Right lobe of liver (tissue), 6 donors: ENCODE measurements at regions not wholly inside any gene's neighbourhood (a gene's known extent, or its start where the extent isn't known, plus 50 kb on each side); places are given as distances from the start of the nearest gene placed in this dataset.

ENCODE experiments used
- ATAC-seq, 4 donors: fragments of 200-7000 bp; cut with Tn5 transposase; one replicate each; pipeline ENCODE4 v1.9.1; 2020; ENCODE audit warnings: mild to moderate bottlenecking in 4 of 4, moderate library complexity in 4 of 4
- DNase-seq, 3 donors: peaks; one replicate each; pipeline ENCODE4 v3.0.0-alpha.2; 2020
- H3K27ac ChIP-seq, 3 donors: fragments of 200-600 bp; one replicate each; pipeline ENCODE4 v1.8.0; 2022
- H3K27me3 ChIP-seq, 2 donors: fragments of 200-600 bp; one replicate each; pipeline ENCODE4 v1.8.0; 2022
- H3K36me3 ChIP-seq, 4 donors: fragments of 200-600 bp; sonication (generic) in 1 of 4; one replicate each; pipeline versions ENCODE4 v1.5.1 to v1.8.0; 2017 to 2022; ENCODE audit warnings: control low read depth in 1 of 4
- H3K4me1 ChIP-seq, 4 donors: fragments of 200-600 bp; sonication (generic) in 1 of 4; one replicate each; pipeline versions ENCODE4 v1.5.1 to v1.8.0; 2017 to 2022; ENCODE audit warnings: control low read depth in 1 of 4
- H3K4me3 ChIP-seq, 3 donors: fragments of 200-600 bp; one replicate each; pipeline ENCODE4 v1.8.0; 2022
- H3K9me3 ChIP-seq, 4 donors: fragments of 200-600 bp; sonication (generic) in 1 of 4; one replicate each; pipeline versions ENCODE4 v1.5.1 to v1.8.0; 2017 to 2022; ENCODE audit warnings: control low read depth in 1 of 4
- POLR2A ChIP-seq: fragments of 450-650 bp; IDR thresholded peaks from one replicate; pipeline ENCODE4 v1.6.1; 2017; ENCODE audit warnings: antibody characterized with exemption, mild to moderate bottlenecking
- WGBS: methylation state at CpG from one replicate; pipeline ENCODE4 v1.1.6; 2018; ENCODE audit warnings: low coverage, low lambda C conversion rate; ENCODE audit not compliant: insufficient coverage; ENCODE audit errors: missing lambda C conversion rate; 5-methylcytosine and 5-hydroxymethylcytosine counted together
- intact Hi-C, 2 donors: fragments of 100-400 bp; cut with DNase I; formaldehyde crosslinking; loops; one replicate each; pipeline versions ENCODE4 v1.11.2 to v1.14.1; 2022
- TF ChIP-seq, protein P1 (sequence below), 4 donors: fragments of 200-600 bp in 3 of 4; fragments of 450-650 bp in 1 of 4; IDR thresholded peaks; one replicate each; pipeline versions ENCODE4 v1.5.1 to v1.8.0; 2016 to 2022; ENCODE audit warnings: antibody characterized with exemption in 4 of 4, mild to moderate bottlenecking in 2 of 4
- donor health status: DM: no; HTN: yes; CAD: no.
- donor health status: DM: no; HTN: no; CAD: no.
- donor health status: DM: no; HTN: no; CAD: no.
- donor health status: DM: no; HTN: yes; CAD: no.
- donor health status: DM: no; HTN: yes; CAD: no.

DNA sequence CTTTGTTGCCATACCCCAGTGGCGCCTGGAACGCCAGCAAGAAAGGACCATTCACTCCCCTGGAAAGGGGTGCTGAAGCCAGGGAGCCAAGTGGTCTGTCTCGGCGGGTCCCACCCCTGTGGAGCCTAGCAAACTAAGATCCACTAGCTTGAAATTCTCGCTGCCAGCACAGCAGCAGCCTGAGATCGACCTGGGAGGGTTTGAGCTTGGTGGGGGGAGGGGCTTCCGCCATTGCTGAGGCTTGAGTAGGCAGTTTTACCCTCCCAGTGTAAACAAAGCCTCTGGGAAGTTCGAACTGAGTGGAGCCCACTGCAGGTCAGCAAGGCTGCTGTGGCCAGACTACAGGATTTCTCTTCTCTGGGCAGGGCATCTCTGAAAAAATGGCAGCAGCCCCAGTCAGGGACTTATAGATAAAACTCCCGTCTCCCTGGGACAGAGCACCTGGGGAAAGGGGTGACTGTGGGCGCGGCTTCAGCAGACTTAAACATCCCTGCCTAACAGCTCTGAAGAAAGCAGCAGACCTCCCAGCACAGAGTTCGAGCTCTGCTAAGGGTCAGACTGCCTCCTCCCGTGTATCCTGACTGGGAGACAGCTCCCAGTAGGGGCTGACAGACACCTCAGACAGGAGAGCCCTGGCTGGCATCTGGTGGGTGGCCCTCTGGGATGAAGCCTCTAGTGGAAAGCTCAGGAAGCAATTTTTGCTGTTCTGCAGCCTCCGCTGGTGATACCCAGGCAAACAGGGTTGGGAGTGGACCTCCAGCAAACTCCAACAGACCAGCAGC, 281.1 kb upstream of the SP4 start:
- DNase-seq = no peak
- Histone ChIP-seq H3K27ac (no peak overlapping the region), H3K4me3 (no peak overlapping the region), H3K4me1 (no peaks in the 10 kb centered on the region), H3K27me3 (no peaks in the 10 kb centered on the region), H3K36me3 (no peaks in the 10 kb centered on the region), H3K9me3 (no peaks in the 10 kb centered on the region)
- intact Hi-C loops = no loop called here
- WGBS = 69% methylated on average over 5 of the region's 14 CpGs
- TF ChIP-seq, protein P1, sequence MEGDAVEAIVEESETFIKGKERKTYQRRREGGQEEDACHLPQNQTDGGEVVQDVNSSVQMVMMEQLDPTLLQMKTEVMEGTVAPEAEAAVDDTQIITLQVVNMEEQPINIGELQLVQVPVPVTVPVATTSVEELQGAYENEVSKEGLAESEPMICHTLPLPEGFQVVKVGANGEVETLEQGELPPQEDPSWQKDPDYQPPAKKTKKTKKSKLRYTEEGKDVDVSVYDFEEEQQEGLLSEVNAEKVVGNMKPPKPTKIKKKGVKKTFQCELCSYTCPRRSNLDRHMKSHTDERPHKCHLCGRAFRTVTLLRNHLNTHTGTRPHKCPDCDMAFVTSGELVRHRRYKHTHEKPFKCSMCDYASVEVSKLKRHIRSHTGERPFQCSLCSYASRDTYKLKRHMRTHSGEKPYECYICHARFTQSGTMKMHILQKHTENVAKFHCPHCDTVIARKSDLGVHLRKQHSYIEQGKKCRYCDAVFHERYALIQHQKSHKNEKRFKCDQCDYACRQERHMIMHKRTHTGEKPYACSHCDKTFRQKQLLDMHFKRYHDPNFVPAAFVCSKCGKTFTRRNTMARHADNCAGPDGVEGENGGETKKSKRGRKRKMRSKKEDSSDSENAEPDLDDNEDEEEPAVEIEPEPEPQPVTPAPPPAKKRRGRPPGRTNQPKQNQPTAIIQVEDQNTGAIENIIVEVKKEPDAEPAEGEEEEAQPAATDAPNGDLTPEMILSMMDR (IDR thresholded peaks at IDR 0.05) = no peak
- no peak for TF ChIP-seq POLR2A
- no peak for ATAC-seq

DNA sequence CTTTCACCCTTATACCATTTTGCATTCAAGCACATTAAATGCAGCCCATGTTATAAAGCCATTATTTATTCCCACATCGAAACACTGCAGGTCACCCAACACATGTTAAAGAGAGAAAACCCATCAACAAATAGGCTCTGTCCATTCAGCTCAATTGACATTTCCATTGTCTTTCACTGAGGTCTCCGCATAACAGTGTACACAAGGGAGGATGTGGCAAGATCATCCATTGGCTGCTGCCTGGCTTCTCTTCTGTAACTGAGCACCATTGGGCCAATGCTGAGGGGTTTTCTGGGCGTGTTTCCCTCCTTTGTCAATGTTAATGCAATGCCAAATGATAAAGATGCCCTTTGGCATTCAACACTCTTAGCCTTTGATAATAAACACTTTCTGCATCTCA, 278.1 kb upstream of the SP4 start:
- 46% methylated on average over 3 of the region's 3 CpGs for WGBS

GRCh38 chr7:21154614-21155013, 273.3 kb upstream of the SP4 start:
- Histone ChIP-seq H3K4me1 (no peaks in the 10 kb centered on the region), H3K27ac (no peak overlapping the region), H3K36me3 (no peaks in the 10 kb centered on the region), H3K4me3 (no peak overlapping the region), H3K27me3 (no peaks in the 10 kb centered on the region), H3K9me3 (no peaks in the 10 kb centered on the region)
- DNase-seq = no peak
- 58% methylated on average over 2 of the region's 2 CpGs for WGBS
- no peak for TF ChIP-seq POLR2A
- TF ChIP-seq, protein P1 (IDR thresholded peaks at IDR 0.05) = no peak
- intact Hi-C loops = no loop called here
- no peak for ATAC-seq

More for the DNA sequence above, 278.1 kb upstream of the SP4 start:
- H3K27ac ChIP-seq = no peak overlapping the region
- no peak overlapping the region for H3K4me3 ChIP-seq
- H3K4me1 ChIP-seq = no peaks in the 10 kb centered on the region
- TF ChIP-seq, protein P1 (IDR thresholded peaks at IDR 0.05) = no peak
- ATAC-seq (no peak), DNase-seq (no peak)
- H3K36me3 ChIP-seq = no peaks in the 10 kb centered on the region
- no peaks in the 10 kb centered on the region for H3K9me3 ChIP-seq
- H3K27me3 ChIP-seq = no peaks in the 10 kb centered on the region
- intact Hi-C loops = no loop called here

DNA sequence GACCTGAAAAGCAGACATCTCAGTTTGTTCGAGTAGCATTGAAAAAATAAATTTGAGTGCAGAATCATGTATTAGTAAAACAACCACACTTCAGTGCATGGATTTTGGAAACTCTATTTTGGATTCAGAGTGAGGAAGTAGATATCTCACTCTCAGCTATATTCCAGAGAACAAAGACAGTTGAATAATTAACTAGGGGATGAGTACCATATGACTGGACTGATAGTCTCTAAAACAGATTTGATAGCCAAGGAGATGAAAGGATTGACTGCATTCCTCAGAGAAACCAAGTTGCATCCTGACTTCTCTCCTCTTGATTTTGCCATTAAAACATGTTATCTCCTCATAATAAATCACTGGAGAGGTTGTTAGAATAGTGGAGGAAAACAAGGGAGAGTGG, 268.4 kb upstream of the SP4 start:
- no peaks in the 10 kb centered on the region for H3K9me3 ChIP-seq
- H3K4me3 ChIP-seq = no peak overlapping the region
- DNase-seq = no peak
- ATAC-seq = no peak
- no peaks in the 10 kb centered on the region for H3K4me1 ChIP-seq
- H3K27me3 ChIP-seq = no peaks in the 10 kb centered on the region
- WGBS = 94% methylated on average over 1 of the region's 1 CpG
- no peaks in the 10 kb centered on the region for H3K36me3 ChIP-seq
- no peak overlapping the region for H3K27ac ChIP-seq
- intact Hi-C loops = no loop called here
- no peak for TF ChIP-seq POLR2A
- TF ChIP-seq, protein P1 (IDR thresholded peaks at IDR 0.05) = no peak
